GM12878 (cell line): ENCODE measurements at regions not wholly inside any gene's neighbourhood (a gene's known extent, or its start where the extent isn't known, plus 50 kb on each side); places are given as distances from the start of the nearest gene placed in this dataset.

Experiments
- ATAC-seq: fragments of 200-7000 bp; cut with Tn5 transposase; 3 replicates; pipeline ENCODE4 v1.9.1; 2020; ENCODE audit warnings: mild to moderate bottlenecking, moderate library complexity
- BruUV-seq: library from RNA; stranded (reverse); fragments of 400-500 nt; replicated peaks from 2 replicates; lab custom pipeline; 2021; lab: Mats Ljungman, UMichigan
- CTCF ChIA-PET: fragments of 300-600 bp; sonication (Branson Sonifier 250); formaldehyde crosslinking; extraction: SDS; loops from one replicate; lab custom pipeline; 2021; ENCODE audit warnings: inconsistent platforms; lab: Yijun Ruan, JAX
- POLR2A ChIA-PET: fragments of 350-600 bp; formaldehyde crosslinking; extraction: SDS; loops from one replicate; lab custom pipeline; 2021; ENCODE audit warnings: inconsistent platforms; lab: Charles Lee
- RAD21 ChIA-PET: fragments of 300-600 bp; sonication (Branson Sonifier 250); formaldehyde crosslinking; loops from one replicate; lab custom pipeline; 2023; ENCODE audit warnings: antibody characterized with exemption; ENCODE audit not compliant: unreplicated experiment; lab: Charles Lee
- SMC1A ChIA-PET: fragments of 300-600 bp; sonication (Branson Sonifier 250); formaldehyde crosslinking; loops from one replicate; lab custom pipeline; 2023; ENCODE audit not compliant: unreplicated experiment, uncharacterized antibody; lab: Charles Lee
- DNase-seq: peaks from one replicate; pipeline ENCODE4 v3.0.0-alpha.2; 2011; ENCODE audit warnings: low read depth, low spot score
- FAIRE-seq: peaks from 3 replicates; lab custom pipeline; 2011; peaks lifted over from hg19 to GRCh38; lab: Jason Lieb, UNC
- H2AFZ ChIP-seq: 2 replicates; pipeline ENCODE4 v1.6.0; 2011; ENCODE audit warnings: low read depth, low read length, control low read depth; ENCODE audit not compliant: control insufficient read depth
- H3K27ac ChIP-seq: 2 replicates; pipeline ENCODE4 v1.5.1; 2011; ENCODE audit warnings: control low read depth; ENCODE audit not compliant: control insufficient read depth, insufficient read depth
- H3K27me3 ChIP-seq, 2 experiments: replicated peaks in 1 of 2; 2 replicates each; pipeline versions ENCODE4 v1.6.0 to v1.6.1; 2011; ENCODE audit warnings: low read length in 1 of 2; ENCODE audit not compliant: control insufficient read depth in 2 of 2, insufficient read depth in 2 of 2
- H3K36me3 ChIP-seq, 2 experiments: 2 replicates each; pipeline ENCODE4 v1.5.1; 2011; ENCODE audit warnings: low read length in 1 of 2; ENCODE audit not compliant: control insufficient read depth in 2 of 2, insufficient read depth in 2 of 2
- H3K4me1 ChIP-seq: 2 replicates; pipeline ENCODE4 v1.6.1; 2011; ENCODE audit warnings: mild to moderate bottlenecking, low read length, moderate library complexity, mixed read lengths; ENCODE audit not compliant: control insufficient read depth, insufficient read depth
- H3K4me2 ChIP-seq: 2 replicates; pipeline ENCODE4 v1.6.0; 2011; ENCODE audit warnings: control low read depth; ENCODE audit not compliant: control insufficient read depth, insufficient read depth
- H3K4me3 ChIP-seq: fragments of 200-600 bp; sonication (generic); 2 replicates; pipeline ENCODE4 v1.5.1; 2016
- H3K79me2 ChIP-seq: 2 replicates; pipeline ENCODE4 v1.6.0; 2011; ENCODE audit warnings: low read length; ENCODE audit not compliant: control insufficient read depth, insufficient read depth
- H3K9ac ChIP-seq: 2 replicates; pipeline ENCODE4 v1.8.0; 2011; ENCODE audit warnings: low read length, control low read depth, mixed read lengths; ENCODE audit not compliant: control insufficient read depth, insufficient read depth
- H3K9me3 ChIP-seq: replicated peaks from 3 replicates; pipeline ENCODE4 v1.5.1; 2011; ENCODE audit warnings: mild to moderate bottlenecking, low read length; ENCODE audit not compliant: control insufficient read depth, insufficient read depth
- H4K20me1 ChIP-seq: 2 replicates; pipeline ENCODE4 v1.6.0; 2011; ENCODE audit not compliant: control insufficient read depth, insufficient read depth
- HSF1 ChIP-seq: fragments of 150-350 bp; IDR thresholded peaks from 2 replicates; pipeline ENCODE4 v1.6.1; 2014; ENCODE audit warnings: mild to moderate bottlenecking, low read depth, low read length
- JUND ChIP-seq: IDR thresholded peaks from 2 replicates; pipeline ENCODE4 v1.6.1; 2012; ENCODE audit warnings: low read depth, mild to moderate bottlenecking, low read length, improper control_type of control experiment, moderate library complexity
- KAT2A ChIP-seq: conservative IDR thresholded peaks from 2 replicates; pipeline ENCODE4 v1.6.1; 2011; ENCODE audit warnings: low read depth, low read length; ENCODE audit not compliant: control insufficient read depth
- MEF2B ChIP-seq: fragments of 450-650 bp; IDR thresholded peaks from 2 replicates; pipeline ENCODE4 v1.6.1; 2018; ENCODE audit warnings: mild to moderate bottlenecking, moderate library complexity; ENCODE audit not compliant: partially characterized antibody, poor library complexity, severe bottlenecking
- NR2C1 ChIP-seq: fragments of 450-650 bp; IDR thresholded peaks from 2 replicates; pipeline ENCODE4 v1.6.1; 2017; ENCODE audit warnings: antibody characterized with exemption, mild to moderate bottlenecking, moderate library complexity
- RB1 ChIP-seq: fragments of 450-650 bp; formaldehyde crosslinking; IDR thresholded peaks from 2 replicates; pipeline ENCODE4 v1.6.1; 2017; ENCODE audit warnings: mild to moderate bottlenecking, borderline replicate concordance
- SMAD5 ChIP-seq: IDR thresholded peaks from 2 replicates; pipeline ENCODE4 v1.6.1; 2016; ENCODE audit warnings: antibody characterized with exemption, low read depth
- SMC3 ChIP-seq: IDR thresholded peaks from 2 replicates; pipeline ENCODE4 v1.6.1; 2011; ENCODE audit warnings: low read length, improper control_type of control experiment, borderline replicate concordance
- WGBS: methylation state at CpG from one replicate; pipeline ENCODE4 v1.1.6; 2016; ENCODE audit warnings: low lambda C conversion rate; ENCODE audit not compliant: insufficient replicate concordance, insufficient coverage; ENCODE audit errors: missing lambda C conversion rate; 5-methylcytosine and 5-hydroxymethylcytosine counted together
- in situ Hi-C: fragments of 300-500 bp; cut with MboI; formaldehyde crosslinking; loops from 9 replicates; pipeline ENCODE4 v1.14.3; 2018; ENCODE audit warnings: mixed read lengths
- intact Hi-C: fragments of 100-400 bp; cut with micrococcal nuclease; formaldehyde crosslinking; loops from one replicate; pipeline ENCODE4 v1.14.2; 2022; ENCODE audit not compliant: unreplicated experiment
- TF ChIP-seq, protein P1 (sequence below): fragments of 450-650 bp; formaldehyde crosslinking; IDR thresholded peaks from 2 replicates; pipeline ENCODE4 v1.4.0; 2020; ENCODE audit warnings: mild to moderate bottlenecking, moderate library complexity

GRCh38 chr5:56405116-56405908, 172.2 kb upstream of the ANKRD55 start:
- no peaks in the 10 kb centered on the region for H3K9me3 ChIP-seq
- CTCF ChIA-PET, result interaction anchor here (1.1 kb wide), 1 partner anchor 135 kb away, joined by 4 read pairs; no protein-coding TSS in a partner anchor
- ATAC-seq (no peak), FAIRE-seq (no peak), DNase-seq (no peak)
- intact Hi-C loops, result no loop called here
- no peak overlapping the region for H2AFZ ChIP-seq
- SMC1A ChIA-PET, result interaction anchor here (0.7 to 1.4 kb wide), 4 partner anchors 10 to 75 kb away, joined by 3 to 8 read pairs (median 4); no protein-coding TSS in a partner anchor
- H3K4me2 ChIP-seq, result no peak overlapping the region
- H3K36me3 ChIP-seq, result no peaks in the 10 kb centered on the region
- no peaks in the 10 kb centered on the region; a peak in 1 of 4 replicates for H3K27me3 ChIP-seq
- WGBS, result 66% methylated on average over 4 of the region's 4 CpGs
- H3K9ac ChIP-seq, result no peak overlapping the region
- POLR2A ChIA-PET, result no interaction called here
- in situ Hi-C loops, result no loop called here
- H3K27ac ChIP-seq, result no peak overlapping the region
- no peaks in the 10 kb centered on the region for H3K79me2 ChIP-seq
- H4K20me1 ChIP-seq, result no peaks in the 10 kb centered on the region
- no peaks in the 10 kb centered on the region for H3K4me1 ChIP-seq
- TF ChIP-seq JUND, result no peak
- no peak for TF ChIP-seq HSF1
- TF ChIP-seq MEF2B, result no peak
- TF ChIP-seq SMAD5, result no peak
- TF ChIP-seq NR2C1, result no peak
- TF ChIP-seq, protein P1, sequence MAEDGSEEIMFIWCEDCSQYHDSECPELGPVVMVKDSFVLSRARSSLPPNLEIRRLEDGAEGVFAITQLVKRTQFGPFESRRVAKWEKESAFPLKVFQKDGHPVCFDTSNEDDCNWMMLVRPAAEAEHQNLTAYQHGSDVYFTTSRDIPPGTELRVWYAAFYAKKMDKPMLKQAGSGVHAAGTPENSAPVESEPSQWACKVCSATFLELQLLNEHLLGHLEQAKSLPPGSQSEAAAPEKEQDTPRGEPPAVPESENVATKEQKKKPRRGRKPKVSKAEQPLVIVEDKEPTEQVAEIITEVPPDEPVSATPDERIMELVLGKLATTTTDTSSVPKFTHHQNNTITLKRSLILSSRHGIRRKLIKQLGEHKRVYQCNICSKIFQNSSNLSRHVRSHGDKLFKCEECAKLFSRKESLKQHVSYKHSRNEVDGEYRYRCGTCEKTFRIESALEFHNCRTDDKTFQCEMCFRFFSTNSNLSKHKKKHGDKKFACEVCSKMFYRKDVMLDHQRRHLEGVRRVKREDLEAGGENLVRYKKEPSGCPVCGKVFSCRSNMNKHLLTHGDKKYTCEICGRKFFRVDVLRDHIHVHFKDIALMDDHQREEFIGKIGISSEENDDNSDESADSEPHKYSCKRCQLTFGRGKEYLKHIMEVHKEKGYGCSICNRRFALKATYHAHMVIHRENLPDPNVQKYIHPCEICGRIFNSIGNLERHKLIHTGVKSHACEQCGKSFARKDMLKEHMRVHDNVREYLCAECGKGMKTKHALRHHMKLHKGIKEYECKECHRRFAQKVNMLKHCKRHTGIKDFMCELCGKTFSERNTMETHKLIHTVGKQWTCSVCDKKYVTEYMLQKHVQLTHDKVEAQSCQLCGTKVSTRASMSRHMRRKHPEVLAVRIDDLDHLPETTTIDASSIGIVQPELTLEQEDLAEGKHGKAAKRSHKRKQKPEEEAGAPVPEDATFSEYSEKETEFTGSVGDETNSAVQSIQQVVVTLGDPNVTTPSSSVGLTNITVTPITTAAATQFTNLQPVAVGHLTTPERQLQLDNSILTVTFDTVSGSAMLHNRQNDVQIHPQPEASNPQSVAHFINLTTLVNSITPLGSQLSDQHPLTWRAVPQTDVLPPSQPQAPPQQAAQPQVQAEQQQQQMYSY (CRISPR knock-in tag), result no peak
- no peak for TF ChIP-seq KAT2A
- TF ChIP-seq RB1, result no peak
- no peak for TF ChIP-seq SMC3
- BruUV-seq, result no TSS peak
- RAD21 ChIA-PET, result interaction anchor here (1.2 kb wide), 1 partner anchor 77 kb away, joined by 3 read pairs; no protein-coding TSS in a partner anchor
- no peak overlapping the region for H3K4me3 ChIP-seq
